ENCODE measurements at regions not wholly inside any gene's neighbourhood (a gene's known extent, or its start where the extent isn't known, plus 50 kb on each side); places are given as distances from the start of the nearest gene placed in this dataset.

DNA sequence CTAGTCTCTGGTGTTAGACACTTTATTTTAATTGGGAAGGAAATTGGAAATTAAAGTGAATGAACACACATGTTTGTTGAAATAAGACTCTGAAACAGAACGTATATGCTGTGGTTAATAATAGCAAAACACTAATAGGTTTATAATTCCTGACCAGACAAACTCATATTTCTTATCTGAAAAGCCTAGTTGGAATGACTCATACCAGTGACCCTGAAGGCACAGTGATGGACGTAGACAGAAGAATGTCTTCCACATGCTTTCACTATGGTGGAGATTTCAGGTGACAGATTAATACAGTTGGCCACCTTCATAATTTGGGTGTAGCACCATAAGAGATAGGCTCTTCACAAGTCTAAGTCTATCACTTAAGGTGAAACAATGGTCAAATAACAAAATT is 83.0 kb upstream of the COL11A1 start:
- TF ChIP-seq, protein P1, sequence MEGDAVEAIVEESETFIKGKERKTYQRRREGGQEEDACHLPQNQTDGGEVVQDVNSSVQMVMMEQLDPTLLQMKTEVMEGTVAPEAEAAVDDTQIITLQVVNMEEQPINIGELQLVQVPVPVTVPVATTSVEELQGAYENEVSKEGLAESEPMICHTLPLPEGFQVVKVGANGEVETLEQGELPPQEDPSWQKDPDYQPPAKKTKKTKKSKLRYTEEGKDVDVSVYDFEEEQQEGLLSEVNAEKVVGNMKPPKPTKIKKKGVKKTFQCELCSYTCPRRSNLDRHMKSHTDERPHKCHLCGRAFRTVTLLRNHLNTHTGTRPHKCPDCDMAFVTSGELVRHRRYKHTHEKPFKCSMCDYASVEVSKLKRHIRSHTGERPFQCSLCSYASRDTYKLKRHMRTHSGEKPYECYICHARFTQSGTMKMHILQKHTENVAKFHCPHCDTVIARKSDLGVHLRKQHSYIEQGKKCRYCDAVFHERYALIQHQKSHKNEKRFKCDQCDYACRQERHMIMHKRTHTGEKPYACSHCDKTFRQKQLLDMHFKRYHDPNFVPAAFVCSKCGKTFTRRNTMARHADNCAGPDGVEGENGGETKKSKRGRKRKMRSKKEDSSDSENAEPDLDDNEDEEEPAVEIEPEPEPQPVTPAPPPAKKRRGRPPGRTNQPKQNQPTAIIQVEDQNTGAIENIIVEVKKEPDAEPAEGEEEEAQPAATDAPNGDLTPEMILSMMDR (IDR thresholded peaks at IDR 0.05; ENCODE audit: low read depth, low read length, poor library complexity, severe bottlenecking), result no peak
- TF ChIP-seq EZH2phosphoT487 (IDR thresholded peaks at IDR 0.05; ENCODE audit: borderline replicate concordance, low read length), result no peak
- Histone ChIP-seq H3K4me3 (ENCODE audit: low read length) (no peak overlapping the region), H3K27me3 (ENCODE audit: control insufficient read depth, low read length) (no peaks in the 10 kb centered on the region), H3K79me2 (ENCODE audit: control insufficient read depth, low read length) (no peaks in the 10 kb centered on the region), H3K9me2 (replicated peaks; ENCODE audit: control insufficient read depth, low read length) (no peaks in the 10 kb centered on the region), H3K4me2 (ENCODE audit: low read length) (no peak overlapping the region), H4K20me1 (ENCODE audit: control insufficient read depth, insufficient read depth, low read depth, low read length) (no peaks in the 10 kb centered on the region), H3K9me3 (ENCODE audit: control insufficient read depth, insufficient read depth, low read length) (no peaks in the 10 kb centered on the region), H3K4me1 (ENCODE audit: control insufficient read depth, low read length) (no peaks in the 10 kb centered on the region), H3F3A (ENCODE audit: control insufficient read depth, insufficient read depth) (no peaks in the 10 kb centered on the region), H3K36me3 (ENCODE audit: control insufficient read depth, low read length) (no peaks in the 10 kb centered on the region), H3K27ac (ENCODE audit: low read depth, low read length) (no peak overlapping the region)

- no peaks in the 10 kb centered on the region for H3K79me2 ChIP-seq (ENCODE audit: control insufficient read depth, low read length)
- no peaks in the 10 kb centered on the region for H3K4me1 ChIP-seq (ENCODE audit: control insufficient read depth, low read length)
- no peak overlapping the region for H3K27ac ChIP-seq (ENCODE audit: low read depth, low read length)
- no peaks in the 10 kb centered on the region for H3F3A ChIP-seq (ENCODE audit: control insufficient read depth, insufficient read depth)
- no peak overlapping the region for H3K4me3 ChIP-seq (ENCODE audit: low read length)
- no peaks in the 10 kb centered on the region for H3K9me3 ChIP-seq (ENCODE audit: control insufficient read depth, insufficient read depth, low read length)
- H3K36me3 ChIP-seq (ENCODE audit: control insufficient read depth, low read length), result no peaks in the 10 kb centered on the region
- no peak overlapping the region for H3K4me2 ChIP-seq (ENCODE audit: low read length)
- no peaks in the 10 kb centered on the region for H3K27me3 ChIP-seq (ENCODE audit: control insufficient read depth, low read length)
- H4K20me1 ChIP-seq (ENCODE audit: control insufficient read depth, insufficient read depth, low read depth, low read length), result no peaks in the 10 kb centered on the region
- no peaks in the 10 kb centered on the region for H3K9me2 ChIP-seq (replicated peaks; ENCODE audit: control insufficient read depth, low read length)
- TF ChIP-seq, protein P1 (IDR thresholded peaks at IDR 0.05; ENCODE audit: low read depth, low read length, poor library complexity, severe bottlenecking), result no peak
- TF ChIP-seq EZH2phosphoT487 (IDR thresholded peaks at IDR 0.05; ENCODE audit: borderline replicate concordance, low read length), result no peak
Observed at GRCh38 chr1:103190766-103191165, 82.4 kb upstream of the COL11A1 start.

- Histone ChIP-seq H3K9me3 (ENCODE audit: control insufficient read depth, insufficient read depth, low read length) (no peaks in the 10 kb centered on the region), H3K79me2 (ENCODE audit: control insufficient read depth, low read length) (no peaks in the 10 kb centered on the region), H3F3A (ENCODE audit: control insufficient read depth, insufficient read depth) (no peaks in the 10 kb centered on the region), H3K9me2 (replicated peaks; ENCODE audit: control insufficient read depth, low read length) (no peaks in the 10 kb centered on the region), H3K4me2 (ENCODE audit: low read length) (no peak overlapping the region), H3K27ac (ENCODE audit: low read depth, low read length) (no peak overlapping the region), H4K20me1 (ENCODE audit: control insufficient read depth, insufficient read depth, low read depth, low read length) (no peaks in the 10 kb centered on the region), H3K36me3 (ENCODE audit: control insufficient read depth, low read length) (no peaks in the 10 kb centered on the region), H3K4me3 (ENCODE audit: low read length) (no peak overlapping the region), H3K4me1 (ENCODE audit: control insufficient read depth, low read length) (no peaks in the 10 kb centered on the region), H3K27me3 (ENCODE audit: control insufficient read depth, low read length) (no peaks in the 10 kb centered on the region)
- TF ChIP-seq, protein P1 (IDR thresholded peaks at IDR 0.05; ENCODE audit: low read depth, low read length, poor library complexity, severe bottlenecking), result no peak
- no peak for TF ChIP-seq EZH2phosphoT487 (IDR thresholded peaks at IDR 0.05; ENCODE audit: borderline replicate concordance, low read length)
Observed at GRCh38 chr1:103187673-103188072, 79.4 kb upstream of the COL11A1 start.

DNA sequence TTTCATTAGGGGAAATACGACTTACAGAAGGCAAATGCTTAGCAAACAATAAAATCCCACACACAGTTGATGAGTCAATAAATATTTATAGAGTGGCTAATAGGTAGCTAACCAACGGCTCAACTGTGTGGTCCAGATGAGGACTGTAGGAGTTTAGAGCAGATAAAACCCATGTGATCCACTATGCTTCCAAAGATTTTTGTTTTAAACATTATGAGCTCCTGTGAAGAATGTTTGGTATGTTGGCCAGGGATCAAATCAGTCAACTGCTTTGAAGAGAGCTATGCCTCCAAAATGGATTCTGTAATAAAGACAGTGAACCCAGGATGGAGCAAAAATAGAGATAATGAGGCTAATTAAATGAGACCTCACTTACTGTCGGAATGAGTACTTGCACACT is 72.3 kb upstream of the COL11A1 start:
- H4K20me1 ChIP-seq (ENCODE audit: control insufficient read depth, insufficient read depth, low read depth, low read length), result no peaks in the 10 kb centered on the region
- H3K27me3 ChIP-seq (ENCODE audit: control insufficient read depth, low read length), result no peaks in the 10 kb centered on the region
- no peaks in the 10 kb centered on the region for H3K79me2 ChIP-seq (ENCODE audit: control insufficient read depth, low read length)
- no peaks in the 10 kb centered on the region for H3F3A ChIP-seq (ENCODE audit: control insufficient read depth, insufficient read depth)
- no peaks in the 10 kb centered on the region for H3K9me2 ChIP-seq (replicated peaks; ENCODE audit: control insufficient read depth, low read length)
- H3K9me3 ChIP-seq (ENCODE audit: control insufficient read depth, insufficient read depth, low read length), result no peaks in the 10 kb centered on the region
- H3K4me3 ChIP-seq (ENCODE audit: low read length), result no peak overlapping the region
- H3K4me1 ChIP-seq (ENCODE audit: control insufficient read depth, low read length), result no peaks in the 10 kb centered on the region
- H3K27ac ChIP-seq (ENCODE audit: low read depth, low read length), result no peak overlapping the region
- no peaks in the 10 kb centered on the region for H3K36me3 ChIP-seq (ENCODE audit: control insufficient read depth, low read length)
- H3K4me2 ChIP-seq (ENCODE audit: low read length), result no peak overlapping the region
- TF ChIP-seq EZH2phosphoT487 (IDR thresholded peaks at IDR 0.05; ENCODE audit: borderline replicate concordance, low read length), result no peak
- TF ChIP-seq, protein P1 (IDR thresholded peaks at IDR 0.05; ENCODE audit: low read depth, low read length, poor library complexity, severe bottlenecking), result no peak
